ENCODE measurements at regions not wholly inside any gene's neighbourhood (a gene's known extent, or its start where the extent isn't known, plus 50 kb on each side); places are given as distances from the start of the nearest gene placed in this dataset.

- DNase-seq (ENCODE audit: low read depth) = no peak
- no peak for TF ChIP-seq MYC (IDR thresholded peaks at IDR 0.05; ENCODE audit: low read depth, low read length)
- no peak for TF ChIP-seq MAX (IDR thresholded peaks at IDR 0.05; ENCODE audit: low read depth, low read length)
- TF ChIP-seq POLR2A (IDR thresholded peaks at IDR 0.05; ENCODE audit: extremely low read depth, insufficient read length) = no peak
- TF ChIP-seq CTCF (IDR thresholded peaks at IDR 0.05; ENCODE audit: low read depth, low read length) = no peak
Measured at GRCh38 chr3:157807280-157807679, 298.9 kb downstream of the SHOX2 start.

GRCh38 chr3:157805538-157805937 lies 300.7 kb downstream of the SHOX2 start:
- H3K4me3 ChIP-seq (ENCODE audit: low read depth, low read length) = no peak overlapping the region
- DNase-seq (ENCODE audit: low read depth) = no peak
- TF ChIP-seq POLR2A (IDR thresholded peaks at IDR 0.05; ENCODE audit: extremely low read depth, insufficient read length) = no peak
- TF ChIP-seq MYC (IDR thresholded peaks at IDR 0.05; ENCODE audit: low read depth, low read length) = no peak
- TF ChIP-seq MAX (IDR thresholded peaks at IDR 0.05; ENCODE audit: low read depth, low read length) = no peak
- no peak for TF ChIP-seq CTCF (IDR thresholded peaks at IDR 0.05; ENCODE audit: low read depth, low read length)

More at GRCh38 chr3:157807280-157807679, 298.9 kb downstream of the SHOX2 start:
- H3K4me3 ChIP-seq (ENCODE audit: low read depth, low read length) = no peak overlapping the region

- no peak for DNase-seq (ENCODE audit: low read depth)
- no peak overlapping the region for H3K4me3 ChIP-seq (ENCODE audit: low read depth, low read length)
- no peak for TF ChIP-seq POLR2A (IDR thresholded peaks at IDR 0.05; ENCODE audit: extremely low read depth, insufficient read length)
- no peak for TF ChIP-seq MYC (IDR thresholded peaks at IDR 0.05; ENCODE audit: low read depth, low read length)
- no peak for TF ChIP-seq MAX (IDR thresholded peaks at IDR 0.05; ENCODE audit: low read depth, low read length)
- no peak for TF ChIP-seq CTCF (IDR thresholded peaks at IDR 0.05; ENCODE audit: low read depth, low read length)
Measured at GRCh38 chr3:157794771-157795170, 291.6 kb upstream of the VEPH1 start.

- TF ChIP-seq MYC (IDR thresholded peaks at IDR 0.05; ENCODE audit: low read depth, low read length) = no peak
- no peak for TF ChIP-seq CTCF (IDR thresholded peaks at IDR 0.05; ENCODE audit: low read depth, low read length)
- TF ChIP-seq MAX (IDR thresholded peaks at IDR 0.05; ENCODE audit: low read depth, low read length) = no peak
- TF ChIP-seq POLR2A (IDR thresholded peaks at IDR 0.05; ENCODE audit: extremely low read depth, insufficient read length) = no peak
Measured at GRCh38 chr3:157793745-157794144, 290.5 kb upstream of the VEPH1 start.

GRCh38 chr3:157789162-157789561 lies 285.9 kb upstream of the VEPH1 start:
- TF ChIP-seq POLR2A (IDR thresholded peaks at IDR 0.05; ENCODE audit: extremely low read depth, insufficient read length) (no peak), MAX (IDR thresholded peaks at IDR 0.05; ENCODE audit: low read depth, low read length) (no peak), CTCF (IDR thresholded peaks at IDR 0.05; ENCODE audit: low read depth, low read length) (no peak), MYC (IDR thresholded peaks at IDR 0.05; ENCODE audit: low read depth, low read length) (no peak)
- H3K4me3 ChIP-seq (ENCODE audit: low read depth, low read length) = no peak overlapping the region
- DNase-seq (ENCODE audit: low read depth) = no peak

More at GRCh38 chr3:157793745-157794144, 290.5 kb upstream of the VEPH1 start:
- DNase-seq (ENCODE audit: low read depth) = no peak
- no peak overlapping the region for H3K4me3 ChIP-seq (ENCODE audit: low read depth, low read length)

GRCh38 chr3:157786618-157787017 lies 283.4 kb upstream of the VEPH1 start:
- no peak for DNase-seq (ENCODE audit: low read depth)
- no peak overlapping the region for H3K4me3 ChIP-seq (ENCODE audit: low read depth, low read length)

More at GRCh38 chr3:157786618-157787017, 283.4 kb upstream of the VEPH1 start:
- no peak for TF ChIP-seq MYC (IDR thresholded peaks at IDR 0.05; ENCODE audit: low read depth, low read length)
